AG04449 (cell line): ENCODE measurements at regions not wholly inside any gene's neighbourhood (a gene's known extent, or its start where the extent isn't known, plus 50 kb on each side); places are given as distances from the start of the nearest gene placed in this dataset.

Source experiments
- CTCF ChIA-PET: fragments of 350-600 bp; formaldehyde crosslinking; extraction: SDS; loops from one replicate; lab custom pipeline; 2021; ENCODE audit warnings: antibody characterized with exemption; lab: Yijun Ruan, JAX
- POLR2A ChIA-PET: fragments of 400-600, 350-600 bp; formaldehyde crosslinking; extraction: SDS; loops from one replicate; lab custom pipeline; 2020; ENCODE audit warnings: antibody characterized with exemption, inconsistent platforms; lab: Yijun Ruan, JAX
- DNase-seq: peaks from one replicate; pipeline ENCODE4 v3.0.0-alpha.2; 2010; ENCODE audit warnings: low read depth, low spot score
- H3K4me3 ChIP-seq: 2 replicates; pipeline ENCODE4 v1.5.1; 2011; ENCODE audit warnings: low read depth, mild to moderate bottlenecking, control low read depth, low read length
- CTCF ChIP-seq: IDR thresholded peaks from one replicate; pipeline ENCODE4 v1.5.1; 2011; ENCODE audit warnings: mild to moderate bottlenecking, moderate library complexity, low read length, control low read depth, inconsistent platforms; ENCODE audit not compliant: insufficient read depth; ENCODE audit errors: missing control alignments

GRCh38 chr1:104353580-104353979 is 603.9 kb downstream of the AMY1C start:
- TF ChIP-seq CTCF: no peak
- ChIA-PET CTCF (no interaction called here), POLR2A (no interaction called here)
- no peak overlapping the region for H3K4me3 ChIP-seq
- no peak for DNase-seq

GRCh38 chr1:104358086-104358485 is 608.4 kb downstream of the AMY1C start:
- ChIA-PET CTCF (no interaction called here), POLR2A (no interaction called here)
- DNase-seq: no peak

GRCh38 chr1:104358621-104359020 is 608.9 kb downstream of the AMY1C start:
- no peak for TF ChIP-seq CTCF
- no peak for DNase-seq
- POLR2A ChIA-PET: no interaction called here
- H3K4me3 ChIP-seq: no peak overlapping the region
- CTCF ChIA-PET: no interaction called here

More at GRCh38 chr1:104358086-104358485, 608.4 kb downstream of the AMY1C start:
- TF ChIP-seq CTCF: no peak
- no peak overlapping the region for H3K4me3 ChIP-seq

GRCh38 chr1:104378414-104378813 is 628.7 kb downstream of the AMY1C start:
- ChIA-PET POLR2A (no interaction called here), CTCF (no interaction called here)
- H3K4me3 ChIP-seq: no peak overlapping the region
- TF ChIP-seq CTCF: no peak
- DNase-seq: no peak

- POLR2A ChIA-PET: no interaction called here
- H3K4me3 ChIP-seq: no peak overlapping the region
- CTCF ChIA-PET: no interaction called here
- DNase-seq: no peak
- no peak for TF ChIP-seq CTCF
These were observed 630.3 kb downstream of the AMY1C start for GRCh38 chr1:104380003-104380402.

GRCh38 chr1:104387716-104388508 is 638.2 kb downstream of the AMY1C start:
- H3K4me3 ChIP-seq: no peak overlapping the region
- DNase-seq: no peak
- CTCF ChIA-PET: no interaction called here
- POLR2A ChIA-PET: no interaction called here
- TF ChIP-seq CTCF: no peak
